Hepatocyte (in vitro differentiated cells): ENCODE measurements at regions not wholly inside any gene's neighbourhood (a gene's known extent, or its start where the extent isn't known, plus 50 kb on each side); places are given as distances from the start of the nearest gene placed in this dataset.

ENCODE experiments used
- CTCF ChIP-seq: fragments of 200-600 bp; sonication (generic); IDR thresholded peaks from 2 replicates; pipeline ENCODE4 v1.5.1; 2016; ENCODE audit warnings: antibody characterized with exemption, mild to moderate bottlenecking; ENCODE audit not compliant: poor library complexity
- EZH2 ChIP-seq: fragments of 200-600 bp; sonication (generic); IDR thresholded peaks from 2 replicates; pipeline ENCODE4 v1.6.1; 2016; ENCODE audit warnings: antibody characterized with exemption, mild to moderate bottlenecking, borderline replicate concordance
- EZH2phosphoT487 ChIP-seq: fragments of 200-600 bp; sonication (generic); IDR thresholded peaks from one replicate; pipeline ENCODE4 v1.6.1; 2018; ENCODE audit warnings: antibody characterized with exemption, mild to moderate bottlenecking, low read depth, moderate library complexity; ENCODE audit not compliant: unreplicated experiment, severe bottlenecking

- TF ChIP-seq CTCF (no peak), EZH2 (no peak), EZH2phosphoT487 (no peak)
Measured at GRCh38 chr9:28086881-28087280, 513.6 kb upstream of the C9orf72 start.
